ACHN (cell line): ENCODE measurements at regions not wholly inside any gene's neighbourhood (a gene's known extent, or its start where the extent isn't known, plus 50 kb on each side); places are given as distances from the start of the nearest gene placed in this dataset.

Source experiments
- DNase-seq: peaks from one replicate; pipeline ENCODE4 v3.0.0-alpha.2; 2015
- in situ Hi-C: cut with HindIII; loops from 2 replicates; pipeline ENCODE4 v1.10.0; 2017; ENCODE audit warnings: low sequenced_read_pairs, low pct_ligation_motif_present, low pct_unique_long_range_greater_than_20kb

DNA sequence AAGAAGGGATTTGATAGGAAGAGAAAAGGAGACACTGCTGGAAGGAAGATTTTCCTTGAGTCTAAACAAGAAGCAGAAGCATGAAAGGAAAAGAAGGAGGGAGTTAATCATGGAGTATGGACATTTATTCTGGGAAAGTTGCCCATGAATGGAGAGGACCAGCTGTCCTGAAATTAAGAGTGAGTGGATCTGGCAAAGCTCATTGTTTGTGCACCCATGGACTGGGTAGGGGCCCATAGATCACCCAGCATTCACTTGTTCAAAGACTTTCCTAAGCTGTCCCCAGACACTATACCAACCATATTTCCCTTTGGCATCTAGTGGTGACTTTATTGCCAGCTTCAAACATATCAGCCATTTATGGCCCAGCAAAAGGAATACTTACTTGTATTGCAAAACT is 422.7 kb downstream of the FBXO15 start:
- no peak for DNase-seq
- in situ Hi-C loops: no loop called here

DNA sequence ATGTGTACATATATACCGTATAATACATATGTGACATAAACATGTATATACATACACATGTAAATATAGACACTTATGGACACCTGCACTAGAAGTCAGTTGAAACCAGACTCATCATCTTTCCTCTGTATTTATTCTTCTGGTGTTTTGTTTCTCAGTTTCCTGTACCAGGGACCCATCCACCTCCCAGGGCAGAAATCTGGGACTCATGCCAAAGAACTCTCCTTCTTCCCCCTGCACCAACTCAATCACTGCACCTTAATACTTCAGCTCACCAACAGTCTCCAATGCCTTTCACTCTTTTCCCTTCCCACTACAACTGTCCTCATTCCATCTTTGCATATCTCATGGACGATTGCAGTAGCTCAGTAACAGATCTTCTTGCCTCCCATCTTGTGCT is 428.0 kb downstream of the FBXO15 start:
- in situ Hi-C loops: no loop called here
- no peak for DNase-seq

- in situ Hi-C loops: no loop called here
- no peak for DNase-seq
These were observed 430.1 kb downstream of the FBXO15 start for GRCh38 chr18:73717570-73717969.

DNA sequence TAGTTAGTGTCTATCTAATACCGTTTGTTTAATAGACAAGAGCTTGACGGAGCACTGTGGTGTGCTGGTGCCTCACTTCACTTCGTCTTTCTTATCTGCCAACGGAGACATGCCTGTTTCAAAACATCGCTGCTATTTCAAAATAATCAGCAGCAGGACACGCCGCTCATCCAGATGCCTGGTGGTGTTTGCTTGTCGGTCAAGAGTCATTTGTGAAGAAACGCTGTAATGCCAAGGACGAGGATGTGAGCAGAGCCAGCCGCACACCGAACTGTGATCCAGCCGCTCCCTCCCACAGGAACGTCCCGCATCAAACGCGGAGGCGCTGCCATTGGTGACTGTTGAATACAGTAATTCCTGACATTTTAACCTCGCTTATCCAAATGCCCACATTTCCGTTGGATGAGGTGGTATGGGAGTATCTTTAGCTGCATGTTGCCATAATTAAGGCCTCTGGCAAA is 432.4 kb downstream of the FBXO15 start:
- DNase-seq: no peak

GRCh38 chr18:73714466-73714865 is 433.2 kb downstream of the FBXO15 start:
- in situ Hi-C loops: no loop called here
- no peak for DNase-seq

More for the DNA sequence above, 432.4 kb downstream of the FBXO15 start:
- in situ Hi-C loops: no loop called here

- in situ Hi-C loops: no loop called here
- no peak for DNase-seq
These were observed 436.4 kb downstream of the FBXO15 start for GRCh38 chr18:73711256-73711655.

DNA sequence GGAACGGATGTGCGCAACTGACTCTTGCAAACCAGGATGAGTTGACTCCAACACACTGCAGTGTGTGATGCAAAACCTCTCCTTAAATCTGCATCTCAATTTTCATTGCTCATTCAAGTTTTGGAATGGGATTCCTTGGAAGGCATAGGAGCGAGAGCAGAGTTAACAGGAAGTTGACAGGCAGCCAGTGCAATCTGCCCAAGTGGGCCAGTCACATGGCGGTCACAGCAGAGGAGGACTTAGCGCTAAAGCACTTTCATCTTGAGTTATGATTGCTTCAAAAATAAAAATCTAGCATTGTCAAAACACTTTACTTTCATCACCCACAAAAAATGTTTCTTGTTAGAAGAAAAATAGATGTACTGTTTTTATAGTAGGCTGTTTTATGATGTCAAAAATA is 439.0 kb downstream of the FBXO15 start:
- in situ Hi-C loops: no loop called here

DNA sequence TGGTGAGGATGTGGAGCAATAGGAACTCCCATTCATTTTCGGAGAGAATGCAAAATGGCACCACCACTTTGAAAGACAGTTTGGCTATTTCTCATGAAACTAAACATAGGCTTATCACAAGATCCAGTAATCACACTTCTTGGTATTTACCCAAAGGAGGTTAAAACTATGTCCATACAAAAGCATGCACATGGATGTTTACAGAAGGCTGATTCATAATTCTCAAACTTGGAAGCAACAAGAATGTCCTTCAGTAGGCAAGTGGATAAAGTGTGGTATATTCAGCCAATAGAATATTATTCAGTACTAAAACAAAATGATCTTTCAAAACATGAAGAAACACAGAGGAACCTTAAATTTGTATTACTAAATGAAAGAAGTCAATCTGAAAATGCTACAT is 440.6 kb downstream of the FBXO15 start:
- in situ Hi-C loops: no loop called here
- DNase-seq: no peak

More for the DNA sequence above, 439.0 kb downstream of the FBXO15 start:
- no peak for DNase-seq

GRCh38 chr18:73697353-73697752 is 450.3 kb downstream of the FBXO15 start:
- in situ Hi-C loops: no loop called here
- DNase-seq: no peak

DNA sequence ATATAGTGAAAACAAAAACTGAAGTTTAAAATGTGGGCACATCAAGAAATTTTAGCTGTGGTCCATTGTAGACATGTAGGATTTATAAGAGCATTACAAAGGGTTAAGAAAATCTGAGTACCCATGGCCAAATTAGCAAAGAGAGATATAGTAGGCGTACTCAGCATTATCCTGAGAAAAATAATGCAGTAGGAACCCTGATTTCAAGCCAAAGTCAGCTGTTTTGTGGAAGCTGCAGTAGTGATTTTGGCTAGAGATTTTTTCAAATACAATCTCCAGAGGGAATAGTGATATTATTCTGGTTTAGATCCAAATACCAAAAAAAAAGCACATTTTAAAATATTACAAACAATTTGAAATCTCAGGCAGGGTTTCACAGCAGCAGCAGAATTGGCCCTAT is 450.9 kb downstream of the FBXO15 start:
- DNase-seq: no peak
- in situ Hi-C loops: no loop called here

DNA sequence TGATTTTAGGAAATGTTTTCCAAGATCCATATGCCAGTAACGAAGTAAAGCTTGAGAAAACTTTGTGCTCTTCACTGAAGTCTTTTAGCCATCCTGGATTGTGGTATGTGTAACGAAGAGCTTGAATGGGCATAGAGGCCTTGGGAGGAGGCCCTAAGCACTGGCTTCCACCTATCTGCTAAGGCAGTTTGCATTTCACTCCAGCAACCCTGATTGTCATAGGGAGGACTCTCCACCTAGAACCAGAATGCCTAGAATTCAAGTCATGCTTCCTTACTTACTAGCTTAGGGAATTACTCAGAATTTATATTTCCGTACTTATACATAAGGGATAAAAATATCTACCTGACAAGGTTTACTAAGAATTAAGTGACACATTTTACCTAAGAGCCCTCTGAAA is 451.5 kb downstream of the FBXO15 start:
- in situ Hi-C loops: no loop called here
- DNase-seq: no peak

DNA sequence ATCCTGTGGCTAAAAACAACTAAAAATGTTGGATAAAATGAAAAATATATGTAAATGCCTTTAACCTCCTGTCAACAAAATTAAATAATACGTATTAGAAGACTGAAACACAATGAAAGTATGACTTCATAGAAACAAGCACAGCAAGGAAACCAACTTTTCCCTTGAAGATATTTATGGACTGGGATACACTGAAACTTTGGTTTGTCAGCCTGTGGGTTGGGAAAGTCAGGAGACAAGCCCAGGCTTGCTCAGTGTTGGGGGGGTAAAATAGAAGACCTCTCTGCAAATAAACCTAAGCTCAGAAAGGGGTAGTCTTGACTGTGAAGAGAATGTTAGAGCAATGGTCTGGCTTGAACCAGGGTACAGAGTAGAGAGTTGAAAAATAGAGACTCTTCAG is 454.5 kb downstream of the FBXO15 start:
- in situ Hi-C loops: no loop called here
- DNase-seq: no peak

- in situ Hi-C loops: no loop called here
- no peak for DNase-seq
These were observed 456.0 kb downstream of the FBXO15 start for GRCh38 chr18:73691624-73692023.

DNA sequence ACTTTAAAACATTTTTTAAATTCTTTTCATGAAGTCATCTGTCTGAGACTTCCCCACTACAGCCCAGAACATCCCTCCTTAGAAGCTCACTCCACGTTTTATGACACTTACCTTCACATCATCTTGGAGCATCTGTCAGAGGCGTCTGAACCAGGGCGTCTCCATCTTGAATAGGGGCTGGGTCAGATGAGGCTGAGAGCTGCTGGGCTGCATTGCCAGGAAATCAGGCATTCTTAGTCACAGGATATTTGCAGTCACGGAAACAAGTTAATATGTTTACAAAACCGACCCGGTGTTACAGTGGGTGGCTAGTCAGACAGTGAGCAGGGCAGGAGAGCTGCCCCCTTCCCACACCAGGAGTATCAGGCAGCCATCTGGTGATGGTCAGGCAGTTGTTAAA is 456.5 kb downstream of the FBXO15 start:
- in situ Hi-C loops: no loop called here
- peak; percentile 16 for DNase-seq

DNA sequence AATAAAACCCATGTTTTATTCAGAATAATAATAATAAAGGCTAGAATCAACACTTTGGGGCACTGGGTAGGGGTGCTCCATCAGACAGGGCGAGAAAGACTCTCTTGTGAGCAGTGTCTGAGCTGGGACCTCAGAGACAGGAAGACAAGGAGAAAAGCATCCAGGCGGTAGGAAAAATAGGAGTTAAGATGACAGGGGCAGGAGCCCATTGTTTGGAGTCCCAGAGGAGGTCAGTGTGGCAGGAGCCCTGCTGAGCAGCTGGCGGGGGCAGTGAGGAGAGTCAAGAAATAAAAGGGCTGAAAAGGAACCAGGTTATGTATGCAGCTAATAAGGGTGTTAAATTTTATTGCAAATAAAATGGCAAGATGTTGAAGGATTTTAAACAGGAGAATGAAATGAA is 457.4 kb downstream of the FBXO15 start:
- DNase-seq: no peak
- in situ Hi-C loops: no loop called here

- in situ Hi-C loops: no loop called here
- no peak for DNase-seq
These were observed 458.6 kb downstream of the FBXO15 start for GRCh38 chr18:73688851-73689711.

GRCh38 chr18:73688161-73688560 is 459.5 kb downstream of the FBXO15 start:
- DNase-seq: no peak
- in situ Hi-C loops: no loop called here

DNA sequence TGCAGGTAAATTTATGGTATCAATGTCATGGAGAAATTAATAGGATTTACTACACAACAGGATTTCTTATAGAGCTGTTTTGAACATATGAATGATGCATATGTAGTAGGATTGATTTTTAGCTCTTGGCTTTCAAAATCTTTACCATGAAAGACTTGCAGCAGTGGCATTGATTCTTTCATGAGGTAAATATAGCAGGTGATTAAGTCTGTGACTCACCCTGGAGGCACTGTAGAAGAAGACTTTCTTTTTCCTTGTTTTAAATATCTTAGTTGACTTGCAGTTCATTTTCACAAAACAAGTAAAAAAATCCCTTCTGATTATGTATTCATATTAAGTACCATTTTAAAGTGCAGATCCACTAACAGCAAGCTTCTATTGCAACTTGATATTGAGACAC is 463.0 kb downstream of the FBXO15 start:
- DNase-seq: no peak
- in situ Hi-C loops: no loop called here

- in situ Hi-C loops: no loop called here
- no peak for DNase-seq
These were observed 464.0 kb downstream of the FBXO15 start for GRCh38 chr18:73683409-73684238.

DNA sequence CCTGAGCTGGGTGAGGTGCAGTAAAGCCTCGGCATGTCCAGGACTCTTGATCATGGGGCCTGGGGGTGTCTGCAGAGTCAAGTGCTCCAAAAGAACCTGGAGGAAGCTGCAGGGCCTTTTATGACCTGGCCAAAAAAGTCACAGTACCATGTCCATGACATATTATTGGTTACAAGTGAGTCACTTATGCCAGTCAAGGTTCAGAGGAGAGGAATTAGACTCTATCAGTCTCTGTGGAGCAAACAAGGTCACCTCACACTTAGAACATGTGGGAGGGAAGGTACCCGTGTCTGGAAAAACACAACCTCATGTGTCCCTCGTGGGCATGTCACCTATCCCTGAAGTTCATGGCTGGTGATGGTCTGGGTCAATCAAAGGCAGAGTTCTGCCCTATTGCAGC is 465.7 kb downstream of the FBXO15 start:
- no peak for DNase-seq
- in situ Hi-C loops: no loop called here
